Upper lobe of left lung (tissue), 6 donors: ENCODE measurements at regions not wholly inside any gene's neighbourhood (a gene's known extent, or its start where the extent isn't known, plus 50 kb on each side); places are given as distances from the start of the nearest gene placed in this dataset.

Experiments used
- ATAC-seq, 2 donors: fragments of 200-7000 bp; cut with Tn5 transposase; one replicate each; pipeline ENCODE4 v1.9.1; 2022; ENCODE audit warnings: mild to moderate bottlenecking in 2 of 2, moderate library complexity in 2 of 2; ENCODE audit not compliant: low FRiP score in 2 of 2
- DNase-seq, 2 donors: peaks; one replicate each; pipeline ENCODE4 v3.0.0-alpha.2; 2019 to 2020
- H3K27ac ChIP-seq, 4 donors: fragments of 200-600 bp; sonication (generic); one replicate each; pipeline ENCODE4 v1.5.1; 2016 to 2019
- H3K27me3 ChIP-seq, 4 donors: fragments of 200-600 bp; sonication (generic); one replicate each; pipeline ENCODE4 v1.5.1; 2017 to 2019
- H3K36me3 ChIP-seq, 4 donors: fragments of 200-600 bp; sonication (generic); one replicate each; pipeline ENCODE4 v1.5.1; 2016 to 2019
- H3K4me1 ChIP-seq, 4 donors: fragments of 200-600 bp; sonication (generic); one replicate each; pipeline ENCODE4 v1.5.1; 2018 to 2019
- H3K4me3 ChIP-seq, 4 donors: fragments of 200-600 bp; sonication (generic); one replicate each; pipeline ENCODE4 v1.5.1; 2017 to 2019; ENCODE audit warnings: mild to moderate bottlenecking in 2 of 4, moderate library complexity in 1 of 4
- H3K9me3 ChIP-seq, 4 donors: fragments of 200-600 bp; sonication (generic); one replicate each; pipeline ENCODE4 v1.5.1; 2018 to 2019
- EP300 ChIP-seq, 4 donors: sonication (generic); formaldehyde crosslinking; IDR thresholded peaks; one replicate each; pipeline ENCODE4 v1.5.1; 2017; ENCODE audit warnings: antibody characterized with exemption in 4 of 4, control low read depth in 2 of 4
- POLR2A ChIP-seq, 4 donors: fragments of 450-650 bp; IDR thresholded peaks; one replicate each; pipeline ENCODE4 v1.5.1; 2016 to 2017; ENCODE audit warnings: antibody characterized with exemption in 4 of 4, mild to moderate bottlenecking in 2 of 4
- POLR2AphosphoS5 ChIP-seq, 2 donors: sonication (generic); formaldehyde crosslinking; IDR thresholded peaks; one replicate each; pipeline ENCODE4 v1.5.1; 2017; ENCODE audit warnings: antibody characterized with exemption in 2 of 2
- WGBS, 2 donors: methylation state at CpG; one replicate each; pipeline ENCODE4 v1.1.5; 2017 to 2018; 5-methylcytosine and 5-hydroxymethylcytosine counted together
- TF ChIP-seq, protein P1 (sequence below), 6 experiments: fragments of 450-650 bp in 4 of 6; fragments of 200-600 bp in 2 of 6; sonication (generic) in 2 of 6; IDR thresholded peaks; one replicate each; pipeline ENCODE4 v1.5.1; 2016 to 2019; ENCODE audit warnings: antibody characterized with exemption in 6 of 6
- donor health status: DM: no; HTN: no; CAD: no; lungs with moderate emphysema.
- donor health status: DM: no; HTN: yes; CAD: no; lungs with severe emphysema.

DNA sequence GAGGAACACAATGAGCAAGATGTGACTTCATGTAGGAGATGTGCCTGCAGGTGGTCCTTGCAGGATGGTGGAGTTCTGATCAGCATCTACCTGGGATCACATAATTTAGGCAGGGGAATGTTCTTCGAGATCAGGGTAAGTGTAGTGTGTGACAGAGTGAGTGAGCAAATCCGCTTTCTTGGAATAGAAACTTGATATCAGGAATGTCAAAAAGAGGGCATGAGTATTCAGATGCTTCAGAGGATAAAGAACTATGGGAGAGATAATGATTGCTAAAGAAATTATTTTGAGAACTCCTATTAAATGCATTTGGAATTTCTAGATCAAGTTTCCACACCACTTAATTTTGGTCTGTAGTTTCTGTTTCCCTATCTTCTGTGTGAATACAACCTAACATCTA lies 463.6 kb upstream of the SLC14A2 start:
- no peaks in the 10 kb centered on the region for H3K9me3 ChIP-seq
- ATAC-seq (no peak), DNase-seq (no peak)
- H3K27ac ChIP-seq, result no peak overlapping the region
- H3K4me3 ChIP-seq, result no peak overlapping the region
- H3K27me3 ChIP-seq, result no peaks in the 10 kb centered on the region
- WGBS, 2 donors, result 89 to 91% methylated on average over 2 of the region's 2 CpGs
- H3K36me3 ChIP-seq, result no peaks in the 10 kb centered on the region
- no peak for TF ChIP-seq EP300 (IDR thresholded peaks at IDR 0.05)
- TF ChIP-seq, protein P1, sequence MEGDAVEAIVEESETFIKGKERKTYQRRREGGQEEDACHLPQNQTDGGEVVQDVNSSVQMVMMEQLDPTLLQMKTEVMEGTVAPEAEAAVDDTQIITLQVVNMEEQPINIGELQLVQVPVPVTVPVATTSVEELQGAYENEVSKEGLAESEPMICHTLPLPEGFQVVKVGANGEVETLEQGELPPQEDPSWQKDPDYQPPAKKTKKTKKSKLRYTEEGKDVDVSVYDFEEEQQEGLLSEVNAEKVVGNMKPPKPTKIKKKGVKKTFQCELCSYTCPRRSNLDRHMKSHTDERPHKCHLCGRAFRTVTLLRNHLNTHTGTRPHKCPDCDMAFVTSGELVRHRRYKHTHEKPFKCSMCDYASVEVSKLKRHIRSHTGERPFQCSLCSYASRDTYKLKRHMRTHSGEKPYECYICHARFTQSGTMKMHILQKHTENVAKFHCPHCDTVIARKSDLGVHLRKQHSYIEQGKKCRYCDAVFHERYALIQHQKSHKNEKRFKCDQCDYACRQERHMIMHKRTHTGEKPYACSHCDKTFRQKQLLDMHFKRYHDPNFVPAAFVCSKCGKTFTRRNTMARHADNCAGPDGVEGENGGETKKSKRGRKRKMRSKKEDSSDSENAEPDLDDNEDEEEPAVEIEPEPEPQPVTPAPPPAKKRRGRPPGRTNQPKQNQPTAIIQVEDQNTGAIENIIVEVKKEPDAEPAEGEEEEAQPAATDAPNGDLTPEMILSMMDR (IDR thresholded peaks at IDR 0.05), result no peak
- no peak for TF ChIP-seq POLR2A (IDR thresholded peaks at IDR 0.05)
- no peak for TF ChIP-seq POLR2AphosphoS5 (IDR thresholded peaks at IDR 0.05)
- no peaks in the 10 kb centered on the region for H3K4me1 ChIP-seq

DNA sequence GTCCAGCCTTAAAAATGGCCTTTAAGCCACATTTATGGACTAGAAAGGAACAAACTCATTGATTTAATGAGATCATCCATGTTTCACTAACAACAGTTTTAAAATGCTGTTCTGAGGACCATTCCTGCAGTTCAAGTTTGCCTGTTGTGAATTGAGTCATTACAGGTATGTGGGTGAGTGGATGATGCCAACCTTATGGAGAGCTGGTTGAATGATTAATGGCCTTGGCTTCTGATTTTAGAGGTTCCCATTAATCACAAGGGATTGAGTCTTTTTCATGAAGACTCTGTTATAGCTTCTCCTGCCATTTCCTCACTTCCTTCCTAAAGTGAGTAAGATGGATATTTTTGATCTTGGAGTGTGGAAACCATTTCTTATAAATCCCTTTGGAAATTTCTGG lies 459.8 kb upstream of the SLC14A2 start:
- DNase-seq (no peak), ATAC-seq (no peak)
- H3K9me3 ChIP-seq, result no peaks in the 10 kb centered on the region
- H3K4me3 ChIP-seq, result no peak overlapping the region
- no peaks in the 10 kb centered on the region for H3K4me1 ChIP-seq
- no peak overlapping the region for H3K27ac ChIP-seq
- TF ChIP-seq EP300 (IDR thresholded peaks at IDR 0.05), result no peak
- no peak for TF ChIP-seq POLR2A (IDR thresholded peaks at IDR 0.05)
- no peak for TF ChIP-seq POLR2AphosphoS5 (IDR thresholded peaks at IDR 0.05)
- no peaks in the 10 kb centered on the region for H3K27me3 ChIP-seq
- H3K36me3 ChIP-seq, result no peaks in the 10 kb centered on the region

DNA sequence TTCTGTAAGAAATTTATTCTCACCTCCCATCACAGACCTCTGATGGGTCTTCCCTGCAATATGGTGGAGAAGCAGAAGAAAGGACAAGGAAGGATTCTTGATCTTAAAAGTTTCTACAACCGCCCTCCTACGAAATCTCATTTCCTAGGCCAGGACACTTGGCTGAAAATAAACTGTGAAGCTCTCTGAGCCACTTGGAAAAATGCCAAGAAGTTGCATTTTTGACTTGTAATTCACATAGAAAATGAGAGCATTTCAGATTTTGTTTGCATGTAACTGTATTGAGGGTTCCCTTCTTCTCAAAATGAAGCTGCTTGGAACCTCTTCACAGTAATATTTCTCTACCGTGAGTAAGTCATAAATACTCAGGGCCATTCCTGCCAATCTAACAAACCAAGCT lies 458.3 kb upstream of the SLC14A2 start:
- WGBS, 2 donors, result 66 to 69% methylated on average over 3 of the region's 3 CpGs
- ATAC-seq, result no peak
- Histone ChIP-seq H3K36me3 (no peaks in the 10 kb centered on the region), H3K27ac (no peak overlapping the region), H3K4me3 (no peak overlapping the region), H3K27me3 (no peaks in the 10 kb centered on the region), H3K4me1 (no peaks in the 10 kb centered on the region), H3K9me3 (no peaks in the 10 kb centered on the region)
- DNase-seq, result no peak
- no peak for TF ChIP-seq POLR2AphosphoS5 (IDR thresholded peaks at IDR 0.05)
- no peak for TF ChIP-seq POLR2A (IDR thresholded peaks at IDR 0.05)
- TF ChIP-seq, protein P1 (IDR thresholded peaks at IDR 0.05), result no peak
- TF ChIP-seq EP300 (IDR thresholded peaks at IDR 0.05), result no peak

DNA sequence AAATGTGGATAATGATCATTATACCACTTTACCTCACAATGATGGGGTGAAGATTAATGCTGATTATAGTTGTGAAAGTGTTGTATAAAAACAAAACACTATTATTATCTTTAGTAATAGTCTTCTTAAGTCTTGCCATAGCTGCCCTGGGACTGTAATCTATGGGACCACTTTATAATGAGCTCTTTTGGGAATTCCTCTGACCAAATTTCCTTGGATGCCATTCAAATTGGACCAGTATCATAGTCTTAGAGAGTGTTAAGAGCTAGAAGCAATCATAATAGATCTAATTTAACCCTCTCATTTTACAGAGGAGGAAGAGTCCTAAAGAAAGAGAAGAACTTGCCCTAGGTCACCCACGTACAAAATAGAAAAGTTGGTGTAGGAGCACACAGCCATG lies 457.7 kb upstream of the SLC14A2 start:
- 67 to 87% methylated on average over 1 of the region's 1 CpG for WGBS, 2 donors
- Histone ChIP-seq H3K36me3 (no peaks in the 10 kb centered on the region), H3K27ac (no peak overlapping the region), H3K27me3 (no peaks in the 10 kb centered on the region), H3K4me3 (no peak overlapping the region), H3K4me1 (no peaks in the 10 kb centered on the region), H3K9me3 (no peaks in the 10 kb centered on the region)
- TF ChIP-seq EP300 (IDR thresholded peaks at IDR 0.05) (no peak), POLR2AphosphoS5 (IDR thresholded peaks at IDR 0.05) (no peak), POLR2A (IDR thresholded peaks at IDR 0.05) (no peak)
- TF ChIP-seq, protein P1 (IDR thresholded peaks at IDR 0.05), result no peak
- DNase-seq (no peak), ATAC-seq (no peak)

DNA sequence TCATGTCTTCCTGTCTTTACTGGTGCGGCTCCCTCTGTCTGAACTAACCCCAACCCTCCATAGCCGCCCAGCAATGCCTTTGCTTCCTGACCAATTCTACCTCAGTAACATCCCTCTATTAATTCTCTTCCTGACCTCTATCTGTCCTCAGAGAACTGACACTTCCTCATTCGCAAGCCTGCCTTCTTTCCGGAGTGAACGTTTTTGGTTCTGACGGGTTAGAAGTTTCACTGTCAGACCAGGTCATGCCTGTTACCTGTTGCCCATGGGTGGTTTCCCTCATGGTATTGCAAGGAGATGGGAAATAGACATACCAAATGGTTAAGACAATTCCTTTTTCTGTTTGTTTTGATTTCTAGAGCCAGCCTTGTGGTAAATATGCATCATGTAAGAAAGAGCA lies 453.4 kb upstream of the SLC14A2 start:
- no peak overlapping the region for H3K4me3 ChIP-seq
- no peak for ATAC-seq
- 61 to 74% methylated on average over 6 of the region's 6 CpGs for WGBS, 2 donors
- DNase-seq, result no peak
- no peak overlapping the region for H3K27ac ChIP-seq
- no peaks in the 10 kb centered on the region for H3K9me3 ChIP-seq
- peaks cover 0 to 7% (median 0%) of the 10 kb centered on the region in 4 donors for H3K4me1 ChIP-seq
- TF ChIP-seq EP300 (IDR thresholded peaks at IDR 0.05) (no peak), POLR2A (IDR thresholded peaks at IDR 0.05) (no peak), POLR2AphosphoS5 (IDR thresholded peaks at IDR 0.05) (no peak)
- TF ChIP-seq, protein P1 (IDR thresholded peaks at IDR 0.05), result no peak
- no peaks in the 10 kb centered on the region for H3K27me3 ChIP-seq
- H3K36me3 ChIP-seq, result no peaks in the 10 kb centered on the region
